Lung (tissue), 11 donors: ENCODE measurements at regions not wholly inside any gene's neighbourhood (a gene's known extent, or its start where the extent isn't known, plus 50 kb on each side); places are given as distances from the start of the nearest gene placed in this dataset.
A peak's percentile ranks its signal among the peaks of the same experiment; 100 is the strongest.

Experiments used
- ATAC-seq: fragments of 200-7000 bp; cut with Tn5 transposase; one replicate; pipeline ENCODE4 v1.9.1; 2020; ENCODE audit warnings: moderate number of reproducible peaks; ENCODE audit not compliant: insufficient read depth, low FRiP score
- DNase-seq, 3 donors: peaks; one replicate each; pipeline ENCODE4 v3.0.0-alpha.2; 2013 to 2017
- H3K27ac ChIP-seq, 2 donors: one replicate each; pipeline ENCODE4 v1.5.1; 2013; ENCODE audit warnings: mild to moderate bottlenecking in 2 of 2, moderate library complexity in 2 of 2, control low read depth in 1 of 2, inconsistent platforms in 1 of 2, low read depth in 1 of 2, low read length in 1 of 2
- H3K27me3 ChIP-seq, 3 donors: one replicate each; pipeline ENCODE4 v1.5.1; 2013; ENCODE audit warnings: low read length in 2 of 3; ENCODE audit not compliant: control insufficient read depth in 3 of 3, insufficient read depth in 3 of 3
- H3K36me3 ChIP-seq, 4 donors: one replicate each; pipeline ENCODE4 v1.5.1; 2013; ENCODE audit warnings: low read length in 4 of 4, mild to moderate bottlenecking in 1 of 4, moderate library complexity in 1 of 4; ENCODE audit not compliant: control insufficient read depth in 4 of 4, insufficient read depth in 4 of 4
- H3K4me1 ChIP-seq, 5 donors: one replicate each; pipeline ENCODE4 v1.5.1; 2013; ENCODE audit warnings: low read length in 5 of 5, mild to moderate bottlenecking in 2 of 5, moderate library complexity in 1 of 5; ENCODE audit not compliant: control insufficient read depth in 5 of 5, insufficient read depth in 5 of 5
- H3K4me3 ChIP-seq: one replicate; pipeline ENCODE4 v1.5.1; 2013; ENCODE audit warnings: mild to moderate bottlenecking, control low read depth, moderate library complexity
- H3K9ac ChIP-seq, 2 donors: one replicate each; pipeline ENCODE4 v1.5.1; 2013; ENCODE audit warnings: low read length in 2 of 2, control low read depth in 1 of 2; ENCODE audit not compliant: insufficient read depth in 1 of 2
- H3K9me3 ChIP-seq, 4 donors: one replicate each; pipeline ENCODE4 v1.5.1; 2013; ENCODE audit warnings: low read length in 3 of 4, mild to moderate bottlenecking in 1 of 4, moderate library complexity in 1 of 4; ENCODE audit not compliant: control insufficient read depth in 4 of 4, insufficient read depth in 3 of 4
- CTCF ChIP-seq: IDR thresholded peaks from 2 replicates; pipeline ENCODE4 v1.5.1; 2012; ENCODE audit warnings: mild to moderate bottlenecking; ENCODE audit errors: control extremely low read depth, extremely low read depth
- WGBS, 2 donors: extraction: QIAGEN DNeasy Blood & Tissue Kit; methylation state at CpG; one replicate each; pipeline ENCODE4 v1.1.7; 2013; 5-methylcytosine and 5-hydroxymethylcytosine counted together
- donor health status: control.
- donor health status: control.
- donor health status: Bipolar disorder and iron deficiency.
- donor health status: healthy.
- donor health status: DM: yes; HTN: yes; CAD: no.

GRCh38 chr5:92927291-92927778 lies 653.7 kb downstream of the NR2F1-AS1 start:
- DNase-seq (no peak), ATAC-seq (no peak)
- Histone ChIP-seq H3K9ac (no peak overlapping the region), H3K36me3 (no peaks in the 10 kb centered on the region), H3K27ac (no peak overlapping the region), H3K4me1 (peaks cover 0 to 9% (median 0%) of the 10 kb centered on the region in 5 donors), H3K27me3 (no peaks in the 10 kb centered on the region), H3K9me3 (no peaks in the 10 kb centered on the region), H3K4me3 (no peak overlapping the region)
- WGBS, 2 donors = 78 to 84% methylated on average over 4 of the region's 4 CpGs
- no peak for TF ChIP-seq CTCF

GRCh38 chr5:92923885-92924284 lies 657.1 kb downstream of the NR2F1-AS1 start:
- H3K36me3 ChIP-seq = no peaks in the 10 kb centered on the region
- TF ChIP-seq CTCF = no peak
- H3K9ac ChIP-seq = no peak overlapping the region
- H3K4me1 ChIP-seq = peaks cover 0 to 9% (median 0%) of the 10 kb centered on the region in 5 donors
- no peaks in the 10 kb centered on the region for H3K27me3 ChIP-seq
- H3K4me3 ChIP-seq = no peak overlapping the region
- DNase-seq (no peak), ATAC-seq (no peak)
- H3K27ac ChIP-seq = no peak overlapping the region
- H3K9me3 ChIP-seq = no peaks in the 10 kb centered on the region
- WGBS, 2 donors = 56 to 64% methylated on average over 1 of the region's 1 CpG

GRCh38 chr5:92922231-92922967 lies 658.6 kb downstream of the NR2F1-AS1 start:
- Histone ChIP-seq H3K27me3 (no peaks in the 10 kb centered on the region), H3K36me3 (no peaks in the 10 kb centered on the region), H3K9ac (no peak overlapping the region), H3K4me3 (no peak overlapping the region), H3K4me1 (peaks cover 0 to 11% (median 0%) of the 10 kb centered on the region in 5 donors), H3K9me3 (no peaks in the 10 kb centered on the region), H3K27ac (no peak overlapping the region)
- DNase-seq (peak in 1 of 3 donors; percentile 38), ATAC-seq (no peak)
- no peak for TF ChIP-seq CTCF
- WGBS, 2 donors = 75 to 76% methylated on average over 5 of the region's 5 CpGs
